ENCODE measurements at regions not wholly inside any gene's neighbourhood (a gene's known extent, or its start where the extent isn't known, plus 50 kb on each side); places are given as distances from the start of the nearest gene placed in this dataset.

- ATAC-seq = no peak
- TF ChIP-seq ZNF70 (CRISPR knock-in tag; IDR thresholded peaks at IDR 0.05) (no peak), CSRNP3 (CRISPR knock-in tag; IDR thresholded peaks at IDR 0.05) (no peak), PPARA (CRISPR knock-in tag; IDR thresholded peaks at IDR 0.05; ENCODE audit: borderline replicate concordance) (no peak), ZC3H10 (CRISPR knock-in tag; IDR thresholded peaks at IDR 0.05) (no peak), ZFP30 (CRISPR knock-in tag; IDR thresholded peaks at IDR 0.05) (no peak), ARNTL (CRISPR knock-in tag; IDR thresholded peaks at IDR 0.05; ENCODE audit: borderline replicate concordance, low read depth) (no peak), OSR1 (CRISPR knock-in tag; IDR thresholded peaks at IDR 0.05) (no peak), SNAI2 (CRISPR knock-in tag; IDR thresholded peaks at IDR 0.05) (no peak)
These were observed 730.5 kb upstream of the RGMB start for GRCh38 chr5:98042961-98043360.

GRCh38 chr5:98050583-98050982 is 722.9 kb upstream of the RGMB start:
- ATAC-seq = no peak
- TF ChIP-seq CSRNP3 (CRISPR knock-in tag; IDR thresholded peaks at IDR 0.05) (no peak), ESRRG (CRISPR knock-in tag; IDR thresholded peaks at IDR 0.05) (no peak), TSHZ2 (CRISPR knock-in tag; IDR thresholded peaks at IDR 0.05) (no peak), ZNF8 (CRISPR knock-in tag; IDR thresholded peaks at IDR 0.05) (no peak), ZFP30 (CRISPR knock-in tag; IDR thresholded peaks at IDR 0.05) (no peak), OSR1 (CRISPR knock-in tag; IDR thresholded peaks at IDR 0.05) (no peak), SNAI2 (CRISPR knock-in tag; IDR thresholded peaks at IDR 0.05) (no peak), TOX (CRISPR knock-in tag; IDR thresholded peaks at IDR 0.05; ENCODE audit: borderline replicate concordance) (no peak), PPARA (CRISPR knock-in tag; IDR thresholded peaks at IDR 0.05; ENCODE audit: borderline replicate concordance) (no peak), CSDC2 (CRISPR knock-in tag; IDR thresholded peaks at IDR 0.05) (no peak), ZFP3 (CRISPR knock-in tag; IDR thresholded peaks at IDR 0.05) (no peak), RARB (CRISPR knock-in tag; IDR thresholded peaks at IDR 0.05) (no peak)

- no peak for ATAC-seq
- no peak for TF ChIP-seq POU6F1 (CRISPR knock-in tag; IDR thresholded peaks at IDR 0.05; ENCODE audit: borderline replicate concordance, low read depth)
These were observed 720.3 kb upstream of the RGMB start for GRCh38 chr5:98053170-98053569.

GRCh38 chr5:98060148-98060547 is 713.3 kb upstream of the RGMB start:
- TF ChIP-seq CSDC2 (CRISPR knock-in tag; IDR thresholded peaks at IDR 0.05) (no peak), ZNF8 (CRISPR knock-in tag; IDR thresholded peaks at IDR 0.05) (no peak), TCF4 (CRISPR knock-in tag; IDR thresholded peaks at IDR 0.05; ENCODE audit: borderline replicate concordance) (no peak), ZC3H10 (CRISPR knock-in tag; IDR thresholded peaks at IDR 0.05) (no peak), SNAI2 (CRISPR knock-in tag; IDR thresholded peaks at IDR 0.05) (no peak), ZNF70 (CRISPR knock-in tag; IDR thresholded peaks at IDR 0.05) (no peak), ZNF565 (CRISPR knock-in tag; conservative IDR thresholded peaks at IDR 0.05; ENCODE audit: low read depth) (no peak), ZFP30 (CRISPR knock-in tag; IDR thresholded peaks at IDR 0.05) (no peak), CSRNP3 (CRISPR knock-in tag; IDR thresholded peaks at IDR 0.05) (no peak), POU6F1 (CRISPR knock-in tag; IDR thresholded peaks at IDR 0.05; ENCODE audit: borderline replicate concordance, low read depth) (no peak), RARB (CRISPR knock-in tag; IDR thresholded peaks at IDR 0.05) (no peak), BACH2 (CRISPR knock-in tag; IDR thresholded peaks at IDR 0.05; ENCODE audit: borderline replicate concordance) (no peak), ZFP3 (CRISPR knock-in tag; IDR thresholded peaks at IDR 0.05) (no peak), GLIS3 (CRISPR knock-in tag; IDR thresholded peaks at IDR 0.05) (no peak), ISL1 (CRISPR knock-in tag; IDR thresholded peaks at IDR 0.05) (no peak), OSR1 (CRISPR knock-in tag; IDR thresholded peaks at IDR 0.05) (no peak), TOX (CRISPR knock-in tag; IDR thresholded peaks at IDR 0.05; ENCODE audit: borderline replicate concordance) (no peak), PPARA (CRISPR knock-in tag; IDR thresholded peaks at IDR 0.05; ENCODE audit: borderline replicate concordance) (no peak), ARNTL (CRISPR knock-in tag; IDR thresholded peaks at IDR 0.05; ENCODE audit: borderline replicate concordance, low read depth) (no peak)
- ATAC-seq = no peak
